ENCODE measurements at regions not wholly inside any gene's neighbourhood (a gene's known extent, or its start where the extent isn't known, plus 50 kb on each side); places are given as distances from the start of the nearest gene placed in this dataset.
"Not testable (repeated sequence)": the region's sequence is repeated elsewhere in the genome, so short reads cannot be mapped to it uniquely, and the experiment has no call there.

DNA sequence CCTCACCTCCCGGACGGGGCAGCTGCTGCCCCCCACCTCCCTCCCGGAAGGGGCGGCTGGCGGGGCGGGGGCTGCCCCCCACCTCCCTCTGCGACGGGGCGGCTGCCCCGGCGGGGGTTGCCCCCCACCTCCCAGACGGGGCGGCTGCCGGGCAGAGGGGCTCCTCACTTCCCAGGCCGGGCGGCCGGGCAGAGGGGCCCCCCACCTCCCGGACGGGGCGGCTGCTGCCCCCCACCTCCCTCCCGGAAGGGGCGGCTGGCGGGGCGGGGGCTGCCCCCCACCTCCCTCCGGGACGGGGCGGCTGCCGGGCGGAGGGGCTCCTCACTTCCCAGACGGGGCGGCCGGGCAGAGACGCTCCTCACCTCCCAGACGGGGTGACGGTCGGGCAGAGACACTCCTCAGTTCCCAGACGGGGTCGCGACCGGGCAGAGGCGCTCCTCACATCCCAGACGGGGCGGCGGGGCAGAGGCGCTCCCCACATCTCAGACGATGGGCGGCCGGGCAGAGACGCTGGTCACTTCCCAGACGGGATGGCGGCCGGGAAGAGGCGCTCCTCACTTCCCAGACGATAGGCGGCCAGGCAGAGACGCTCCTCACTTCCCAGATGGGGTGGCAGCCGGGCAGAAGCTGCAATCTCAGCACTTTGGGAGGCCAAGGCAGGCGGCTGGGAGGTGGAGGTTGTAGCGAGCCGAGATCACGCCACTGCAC lies 1218.8 kb downstream of the GATA3 start:
- DNase-seq = not testable (repeated sequence)

DNA sequence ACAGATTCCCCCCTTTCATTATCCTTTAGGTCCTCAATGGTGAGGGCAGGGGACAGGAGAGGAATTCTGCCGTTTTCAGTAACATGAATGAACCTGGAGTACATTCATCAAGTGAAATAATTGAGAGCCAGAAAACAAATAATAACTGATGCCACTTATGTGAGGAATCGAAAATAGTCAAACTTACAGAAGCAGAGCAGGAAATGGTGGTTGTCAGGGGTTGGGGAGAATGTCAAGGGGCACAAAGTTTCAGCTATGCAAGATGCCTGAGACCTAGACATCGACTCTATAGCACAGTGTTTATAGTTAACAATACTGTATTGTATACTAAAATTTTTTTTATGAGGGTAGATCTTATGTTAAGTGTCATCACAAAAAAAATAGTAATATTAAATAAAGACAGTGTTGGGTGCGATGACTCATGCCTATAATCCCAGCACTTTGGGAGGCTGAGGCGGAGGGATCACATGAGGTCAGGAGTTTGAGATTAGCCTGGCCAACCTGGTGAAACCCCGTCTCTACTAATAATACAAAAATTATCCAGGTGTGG lies 1219.8 kb downstream of the GATA3 start:
- DNase-seq = no peak

DNA sequence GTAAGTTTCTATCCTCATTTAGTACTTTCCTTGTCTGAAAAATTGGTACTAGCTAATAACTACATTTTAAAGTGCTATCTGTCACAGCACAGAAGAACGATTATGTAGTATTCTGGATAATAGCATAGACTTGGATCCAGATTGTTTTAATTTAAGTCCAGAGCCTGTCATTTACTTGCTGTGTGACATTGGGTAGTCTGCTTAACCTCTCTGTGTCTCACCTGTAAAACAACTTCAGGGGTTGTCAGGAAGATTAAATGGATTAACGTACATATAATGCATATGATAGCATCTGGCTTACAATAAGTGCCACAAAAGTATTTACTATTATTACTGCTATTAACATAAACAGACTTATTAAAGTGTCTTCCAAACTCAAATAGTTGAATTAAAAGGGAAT lies 1221.4 kb downstream of the GATA3 start:
- DNase-seq = no peak

DNA sequence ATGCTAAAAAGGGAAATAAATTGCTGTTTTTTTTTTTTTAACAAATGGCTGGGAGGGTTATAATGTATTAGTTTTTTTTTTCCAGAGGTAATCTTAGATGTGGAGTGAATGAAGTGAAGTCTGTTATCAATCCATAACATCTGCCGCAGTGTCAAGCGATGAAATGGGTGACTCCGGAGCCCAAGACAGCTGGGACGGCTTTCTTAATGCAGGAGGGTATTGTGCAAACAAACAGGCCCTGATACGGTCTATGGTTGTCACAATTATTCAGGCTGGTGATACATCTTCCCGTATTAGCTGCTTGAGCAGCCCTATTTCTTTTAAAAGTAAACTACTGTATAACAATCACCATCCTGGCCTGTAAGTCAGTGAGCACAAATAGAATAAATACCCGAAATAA lies 1231.2 kb downstream of the GATA3 start:
- DNase-seq = no peak

DNA sequence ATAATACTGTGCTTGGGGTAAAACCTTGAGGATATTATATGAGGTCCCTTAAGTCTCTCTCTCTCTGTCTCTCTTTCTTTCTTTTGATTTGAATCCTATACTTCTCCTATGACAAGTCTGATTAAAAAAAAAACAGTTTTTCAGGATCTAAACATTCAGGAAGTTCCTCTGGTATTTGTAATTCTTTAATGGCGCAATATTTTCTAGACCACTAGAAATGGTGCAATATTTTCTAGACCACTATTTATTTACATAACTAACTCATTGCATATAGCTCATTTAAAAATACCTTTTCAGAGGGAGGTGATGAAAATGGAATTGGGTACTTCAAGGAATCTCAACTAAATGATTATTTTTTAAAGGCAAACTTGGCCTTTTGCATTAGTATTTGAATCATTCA lies 1235.3 kb downstream of the GATA3 start:
- DNase-seq = no peak

DNA sequence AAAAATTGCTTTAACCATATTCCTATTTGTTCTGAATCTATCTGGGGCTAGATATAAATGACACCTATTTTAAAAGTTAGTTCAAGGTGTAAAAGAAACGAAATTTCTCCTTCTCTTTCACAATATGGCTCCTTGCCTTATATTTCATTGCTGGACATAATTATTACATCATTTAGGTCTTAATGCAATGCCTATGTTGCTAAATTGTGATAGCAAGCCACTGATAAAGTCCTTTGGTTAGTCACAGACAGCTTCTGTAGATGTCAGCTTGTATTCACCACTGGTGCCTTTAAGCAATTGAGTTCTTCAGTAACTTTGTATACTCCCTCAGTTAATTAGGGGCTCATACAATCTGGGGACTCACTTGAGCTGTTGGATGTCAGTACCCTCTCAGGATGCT lies 1236.6 kb downstream of the GATA3 start:
- DNase-seq = no peak

DNA sequence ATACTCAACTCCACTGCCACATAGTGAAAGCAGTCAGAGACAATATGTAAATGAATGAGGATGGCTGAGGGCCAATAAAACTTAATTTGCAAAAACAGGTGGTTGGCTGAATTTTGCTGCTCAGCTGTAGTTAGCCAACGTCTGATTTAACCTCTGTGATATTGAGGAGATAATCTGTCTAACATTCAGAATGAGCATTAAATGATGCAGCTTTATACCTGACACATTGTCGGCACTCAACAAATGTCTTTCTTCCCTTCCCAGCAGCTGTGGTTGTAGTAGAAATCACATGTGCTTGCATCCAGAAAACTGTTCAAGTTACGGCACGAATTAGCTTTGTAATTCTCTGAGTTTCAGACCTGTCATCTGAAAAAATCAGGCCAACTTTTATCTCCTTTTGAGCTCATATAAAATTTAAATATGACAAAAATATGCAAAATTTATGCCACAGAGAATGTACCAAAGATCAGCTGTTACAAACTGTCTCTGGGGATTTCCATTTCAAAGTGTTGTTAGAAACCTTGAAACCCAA lies 1239.7 kb downstream of the GATA3 start:
- no peak for DNase-seq

DNA sequence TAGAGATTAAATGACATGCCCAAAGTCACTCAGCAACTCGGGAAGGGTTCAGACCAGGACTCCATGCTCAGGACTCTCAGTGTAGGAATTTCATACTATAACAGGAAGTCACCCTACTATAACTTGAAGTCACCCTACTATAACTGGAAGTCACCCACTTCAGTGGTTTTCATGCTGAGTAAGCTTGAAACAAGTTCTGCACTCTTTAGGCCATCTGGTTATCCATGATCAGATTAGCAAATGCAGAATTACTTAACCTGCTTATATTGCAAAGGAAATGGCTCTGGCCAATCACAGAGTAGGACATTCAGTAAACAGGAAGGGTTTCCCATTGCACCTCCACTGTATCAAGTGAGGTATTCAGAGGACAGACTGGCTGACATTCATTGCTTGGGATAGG lies 1240.4 kb downstream of the GATA3 start:
- DNase-seq = no peak

DNA sequence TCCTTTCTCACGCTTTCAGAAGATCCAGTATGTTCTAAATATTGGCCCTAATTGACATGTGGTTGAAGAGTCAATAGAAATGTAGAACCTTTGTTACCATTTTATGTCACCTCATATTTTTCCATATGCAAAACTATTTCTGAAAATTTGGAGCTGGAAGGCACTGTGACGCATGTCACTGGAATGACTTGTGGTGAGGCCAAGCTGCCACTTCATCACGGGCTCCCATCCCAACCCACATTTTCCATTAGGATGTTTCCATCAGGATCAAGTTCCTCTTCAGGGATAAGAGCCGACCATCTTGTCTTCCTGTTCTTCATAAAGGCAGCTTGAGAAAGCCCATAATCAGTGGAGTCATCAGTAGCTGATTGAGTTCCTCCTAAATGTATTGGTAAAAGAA lies 1241.7 kb downstream of the GATA3 start:
- DNase-seq = no peak

DNA sequence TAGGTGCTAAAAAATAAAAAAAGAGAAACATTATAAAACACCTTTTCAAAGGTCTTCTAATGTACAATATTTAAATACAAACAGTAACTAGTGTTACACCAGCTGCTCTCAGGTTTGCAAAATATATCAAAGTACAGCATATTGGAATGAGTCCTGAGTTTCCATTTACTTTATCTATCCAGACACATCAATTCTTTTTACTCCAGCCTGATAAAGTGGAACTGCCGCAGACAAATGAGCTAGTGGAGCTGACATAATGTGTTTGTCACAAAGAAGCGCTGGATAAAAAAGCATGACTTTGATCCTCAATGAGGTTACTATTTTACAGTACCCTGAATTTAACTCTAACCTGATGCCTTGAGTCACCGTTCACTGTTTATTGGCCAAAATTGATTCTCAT lies 1243.1 kb downstream of the GATA3 start:
- DNase-seq = no peak

DNA sequence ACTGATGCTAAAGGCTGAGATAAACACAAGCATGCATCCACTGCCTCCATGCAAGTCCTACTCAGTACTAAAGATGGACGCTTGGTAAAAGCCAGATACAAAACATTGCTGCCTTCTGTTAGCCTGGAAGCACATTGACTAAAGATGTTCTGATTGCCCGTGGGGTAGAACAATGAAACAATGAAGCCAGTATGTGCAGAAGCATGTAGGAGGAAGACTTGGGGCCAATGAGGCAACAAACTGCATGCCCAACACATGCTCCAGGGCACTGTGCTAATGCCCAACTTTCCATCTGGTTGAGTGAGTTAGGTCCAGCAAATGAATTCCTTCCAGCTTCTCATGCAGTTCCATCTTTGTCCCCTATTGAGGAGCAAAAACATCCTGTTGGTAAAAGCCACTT lies 1245.5 kb downstream of the GATA3 start:
- no peak for DNase-seq

DNA sequence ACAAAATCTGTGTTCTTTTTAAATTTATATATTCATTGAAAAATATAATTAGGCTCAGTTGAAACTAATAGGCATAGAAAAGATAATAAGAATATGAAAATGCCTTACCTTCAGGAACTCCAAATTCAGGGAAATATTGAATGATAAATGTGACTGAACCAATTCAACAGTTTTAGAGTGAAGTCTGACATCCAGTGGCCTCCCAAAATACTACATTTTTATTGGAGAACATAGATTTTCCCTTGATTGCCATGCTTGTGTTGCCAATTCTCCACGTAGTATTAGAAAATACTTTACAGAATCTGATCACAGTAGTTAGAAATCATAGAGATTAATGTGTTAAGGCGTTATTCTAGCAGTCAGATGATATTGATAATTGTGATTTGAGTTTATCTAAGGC lies 1246.7 kb downstream of the GATA3 start:
- no peak for DNase-seq

DNA sequence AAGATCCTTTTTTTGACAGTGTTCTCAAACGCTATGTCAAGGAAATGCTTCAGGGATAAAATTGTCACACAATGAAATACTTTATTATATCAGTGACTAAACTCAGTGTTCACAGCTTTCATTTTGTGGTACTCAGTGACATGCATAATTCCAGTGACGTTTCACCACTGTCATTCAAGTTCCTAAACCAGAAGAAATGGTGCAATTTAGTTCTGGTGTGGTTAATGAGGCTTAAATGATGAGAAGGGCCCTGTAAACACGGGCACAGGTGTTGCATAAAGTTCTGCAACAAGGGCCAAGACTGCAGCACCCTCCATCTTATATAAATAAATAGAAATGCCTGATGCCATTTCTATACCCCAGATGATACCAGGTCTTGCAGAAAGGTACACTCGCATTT lies 1247.1 kb downstream of the GATA3 start:
- no peak for DNase-seq

DNA sequence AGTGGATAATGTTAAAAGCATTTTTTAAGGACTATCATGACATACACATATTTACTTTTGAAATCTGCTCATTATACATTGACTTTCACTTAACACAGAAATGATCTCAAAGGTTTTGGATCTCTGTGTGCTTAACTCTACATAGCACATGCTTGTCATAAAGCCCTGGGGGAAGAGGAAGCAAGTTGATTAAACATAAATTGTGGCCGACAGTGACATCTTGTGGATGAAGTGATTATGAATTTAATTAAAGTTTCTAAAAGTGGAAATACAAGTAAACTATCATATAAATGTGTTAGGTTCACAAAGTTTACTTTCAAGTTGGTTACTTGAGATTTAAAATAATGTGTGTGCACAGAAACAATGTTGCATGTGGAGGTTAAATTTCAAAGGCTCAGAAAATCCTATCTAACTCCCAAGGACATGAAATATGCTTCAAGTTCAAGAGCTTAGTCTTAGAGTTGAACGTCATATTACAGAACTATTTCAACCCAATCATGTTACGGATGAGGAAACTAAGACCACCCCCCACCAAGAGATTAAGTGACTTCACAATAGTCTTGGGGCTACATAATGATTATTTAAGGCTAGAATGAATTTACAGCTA lies 1247.8 kb downstream of the GATA3 start:
- DNase-seq = no peak

DNA sequence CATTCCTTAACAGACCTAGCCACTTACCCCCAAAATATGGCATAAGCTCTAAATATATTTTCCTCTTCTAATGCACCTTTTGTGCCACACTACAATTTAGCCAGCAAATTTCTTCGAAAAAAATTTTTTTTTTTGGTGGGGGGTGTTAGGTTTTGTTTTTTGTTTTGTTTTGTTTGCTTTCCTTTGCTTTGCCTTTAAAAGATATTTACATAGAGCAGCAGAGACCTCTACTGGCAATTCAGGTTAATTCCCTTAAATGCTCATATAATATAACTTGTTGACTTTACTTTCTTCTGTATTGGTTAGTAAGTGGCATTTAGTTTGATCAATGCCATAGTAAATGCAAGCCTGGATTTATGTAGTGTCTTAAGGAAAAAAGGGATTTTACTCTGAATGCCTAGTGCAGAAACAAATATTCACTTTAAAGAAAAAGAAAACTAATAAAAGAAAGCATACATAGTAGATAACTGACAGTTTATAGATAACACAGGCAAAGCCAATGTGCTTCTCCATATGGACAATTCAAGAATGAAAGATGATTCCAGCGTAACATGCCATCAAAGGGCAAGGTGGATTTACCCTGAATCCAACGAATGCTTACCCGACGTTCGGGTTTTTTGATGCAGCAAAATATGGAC lies 1250.6 kb downstream of the GATA3 start:
- DNase-seq = no peak

DNA sequence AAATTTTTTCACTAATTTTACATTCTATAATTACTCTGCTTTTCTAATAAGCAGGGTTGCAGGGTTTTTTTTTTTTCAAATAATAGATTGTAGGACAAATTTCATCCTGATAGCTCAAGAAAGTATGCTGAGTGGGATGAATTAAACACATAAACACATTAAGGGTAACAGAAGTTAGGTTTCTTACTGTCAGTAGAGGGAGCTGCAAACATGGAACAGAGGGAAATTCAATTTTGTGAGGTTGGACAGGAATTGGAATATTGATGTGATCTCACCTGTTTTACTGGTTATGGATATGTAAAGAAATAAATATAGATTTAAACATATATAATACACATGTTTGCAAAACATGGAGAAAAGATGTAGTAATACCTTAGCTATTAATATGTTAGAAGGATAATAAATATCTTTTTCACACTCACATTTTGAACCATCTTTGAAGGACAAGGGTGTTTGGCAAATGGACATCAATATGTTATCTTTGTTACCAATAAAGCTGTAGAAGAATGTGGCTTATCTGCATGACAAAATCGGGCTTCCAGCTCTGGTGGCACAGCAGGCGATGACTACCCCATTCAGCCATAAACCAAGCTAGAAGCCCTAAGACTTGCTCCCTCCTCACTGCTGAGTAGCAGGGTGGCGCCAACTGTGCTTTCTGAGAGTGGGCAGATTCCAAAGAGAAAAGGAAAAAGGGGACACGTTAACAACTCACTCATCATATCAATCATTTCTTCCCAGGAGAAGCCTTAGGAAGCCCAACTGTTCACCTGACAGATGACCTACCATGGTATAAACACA lies 1257.4 kb downstream of the GATA3 start:
- no peak for DNase-seq

DNA sequence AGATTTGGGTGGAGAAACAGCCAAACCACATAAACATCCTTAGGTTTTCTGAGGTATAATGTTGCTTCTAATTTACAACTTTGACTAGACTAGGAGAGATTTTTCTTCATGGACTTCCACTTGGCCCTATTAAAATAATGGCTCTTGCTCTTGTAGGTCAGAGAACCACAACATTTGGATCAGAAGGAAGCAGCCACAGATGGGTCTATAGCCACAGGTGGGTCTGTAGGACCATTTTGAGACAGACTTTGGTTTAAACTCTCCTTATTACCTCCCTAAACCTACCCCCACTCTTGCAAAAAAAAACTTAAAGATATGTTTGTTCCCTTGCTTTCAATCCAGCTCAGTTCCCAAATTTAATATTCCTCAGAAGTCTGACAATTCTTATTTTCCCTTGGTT lies 1260.8 kb downstream of the GATA3 start:
- no peak for DNase-seq

DNA sequence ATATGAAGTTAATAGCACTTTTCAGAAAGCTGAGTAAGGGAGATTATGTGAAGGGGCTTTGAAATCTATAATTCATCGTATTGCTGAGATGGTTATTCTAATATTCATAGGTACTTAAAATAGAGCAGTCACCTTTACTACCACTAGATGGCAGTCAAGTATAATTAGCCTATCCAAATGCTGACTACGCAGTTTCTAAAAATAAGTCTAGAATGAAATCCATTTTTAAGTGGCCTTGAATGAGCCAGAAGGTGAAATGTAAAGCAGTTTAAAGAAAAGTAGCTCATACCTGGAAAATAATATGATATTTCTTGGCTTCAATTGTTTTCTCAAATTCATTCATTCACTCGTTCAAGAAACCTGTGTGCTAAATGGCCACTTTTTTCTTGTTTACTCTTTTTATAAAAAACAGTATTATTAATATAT lies 1277.1 kb downstream of the GATA3 start:
- no peak for DNase-seq

DNA sequence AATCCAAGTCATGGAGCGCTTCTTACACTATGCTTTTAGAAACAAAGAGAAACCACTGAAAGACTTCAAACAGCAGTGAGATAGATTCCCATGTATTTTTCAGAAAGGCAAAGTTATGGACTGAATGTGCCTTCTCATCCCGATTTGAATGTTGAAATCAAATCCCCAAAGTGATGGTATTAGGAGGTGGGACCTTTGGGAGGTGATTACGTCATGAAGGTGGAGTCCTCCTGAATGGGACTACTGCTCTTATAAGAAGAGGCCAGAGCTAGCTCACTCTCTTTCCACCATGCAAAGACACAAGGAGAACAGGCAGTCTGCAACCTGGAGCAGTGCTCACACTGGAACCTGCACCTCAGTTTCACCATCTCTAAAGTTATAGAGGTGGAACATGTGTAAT lies 1279.8 kb downstream of the GATA3 start:
- DNase-seq = no peak

DNA sequence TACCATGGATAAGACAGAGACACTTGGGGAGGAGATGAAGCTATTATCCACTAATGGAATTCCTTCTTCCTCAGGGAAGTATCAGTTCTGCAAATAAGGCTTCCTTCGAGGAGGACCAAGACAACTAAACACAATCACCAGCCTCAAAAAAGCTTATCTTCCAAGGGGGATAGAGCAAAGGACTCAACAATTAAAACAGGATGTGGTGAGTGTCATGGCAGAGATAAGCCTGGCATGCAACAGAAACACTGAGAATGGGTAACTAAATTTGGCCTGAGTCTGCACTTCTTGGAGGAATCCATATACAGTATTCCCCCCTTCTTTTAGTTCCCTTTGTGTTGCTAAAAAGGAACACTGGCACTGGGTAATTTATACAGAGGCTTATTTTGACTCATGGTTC lies 1285.2 kb downstream of the GATA3 start:
- no peak for DNase-seq

DNA sequence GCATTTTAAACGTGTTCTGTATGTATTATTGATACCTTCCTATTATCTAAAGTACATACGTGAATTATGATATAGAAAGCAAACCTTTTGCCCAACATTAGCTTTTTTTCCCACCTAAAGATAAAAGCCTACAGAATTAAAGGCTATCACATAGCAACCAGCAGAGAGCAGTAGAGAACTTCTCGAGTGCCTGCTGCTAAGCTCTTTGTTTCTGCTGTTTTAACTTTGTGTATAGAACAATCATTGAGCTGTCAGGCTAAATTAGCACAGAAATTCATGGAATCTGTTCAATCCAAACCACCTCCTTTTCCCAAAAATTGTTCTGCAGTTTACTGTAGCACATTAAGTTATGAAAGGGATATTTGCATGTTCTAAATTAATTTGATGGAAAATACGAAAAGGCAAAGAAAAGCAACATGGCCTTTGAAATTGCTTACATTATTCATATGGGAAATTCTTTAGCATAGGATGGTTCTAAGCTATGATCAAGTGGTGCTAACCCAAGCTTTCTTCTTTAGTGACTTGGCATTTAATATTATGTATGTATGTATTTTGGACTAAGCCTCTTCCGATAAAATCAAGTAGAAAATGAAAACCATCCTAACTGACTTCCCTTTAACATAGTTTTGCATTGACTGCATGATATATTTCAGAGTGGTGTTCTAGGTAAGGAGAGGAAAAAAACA lies 1288.5 kb downstream of the GATA3 start:
- no peak for DNase-seq

DNA sequence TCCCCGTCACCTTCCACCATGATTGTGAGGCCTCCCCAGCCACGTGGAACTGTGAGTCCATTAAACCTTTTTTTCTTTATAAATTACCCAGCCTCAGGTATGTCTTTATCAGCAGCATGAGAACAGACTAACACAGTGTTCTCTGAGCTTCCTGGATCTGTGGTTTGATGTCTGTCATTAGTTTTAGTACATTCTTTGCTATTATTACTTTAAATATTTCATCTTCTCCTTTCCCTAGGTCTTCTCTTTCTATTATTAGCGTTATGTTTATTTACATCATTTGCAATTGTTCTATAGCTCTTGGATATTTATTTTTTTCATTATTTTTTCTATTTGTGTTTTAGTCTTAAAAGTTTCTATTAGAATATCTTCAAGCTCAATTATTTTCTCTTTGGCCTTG lies 1293.4 kb downstream of the GATA3 start:
- DNase-seq = not testable (repeated sequence)

DNA sequence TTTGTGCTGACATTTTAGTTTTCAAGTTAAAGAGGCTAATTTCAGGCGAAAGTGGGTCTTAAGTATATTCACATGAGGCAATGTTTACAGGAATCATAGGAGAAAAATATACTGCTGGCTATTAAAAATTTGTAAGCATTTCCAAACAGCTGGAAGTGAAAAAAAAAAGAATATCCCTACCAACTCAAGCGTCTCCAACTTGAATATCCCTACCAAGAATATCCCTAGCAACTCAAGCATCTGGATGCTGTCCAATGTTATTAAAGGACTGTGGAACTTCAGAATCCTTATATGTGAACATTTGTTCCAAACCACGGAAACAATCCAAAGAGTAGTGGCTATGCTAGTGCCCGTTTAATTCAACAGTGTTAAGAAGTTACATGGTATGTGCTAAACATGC lies 1303.0 kb downstream of the GATA3 start:
- no peak for DNase-seq
